ENCODE measurements at regions not wholly inside any gene's neighbourhood (a gene's known extent, or its start where the extent isn't known, plus 50 kb on each side); places are given as distances from the start of the nearest gene placed in this dataset.

- TF ChIP-seq CTCF (IDR thresholded peaks at IDR 0.05) (no peak), EP300 (IDR thresholded peaks at IDR 0.05) (no peak)
These were observed 142.8 kb upstream of the SEMA3A start for GRCh38 chr7:84337429-84337828.

Data from tibial nerve (tissue), 4 donors.